IPS-18c (cell line): ENCODE measurements at regions not wholly inside any gene's neighbourhood (a gene's known extent, or its start where the extent isn't known, plus 50 kb on each side); places are given as distances from the start of the nearest gene placed in this dataset.
"Not testable (repeated sequence)": the region's sequence is repeated elsewhere in the genome, so short reads cannot be mapped to it uniquely, and the experiment has no call there.

Experiments used
- H3K4me3 ChIP-seq: 2 replicates; pipeline ENCODE4 v1.7.0; 2013; ENCODE audit warnings: low read depth, mild to moderate bottlenecking, low read length, moderate library complexity; ENCODE audit not compliant: insufficient read depth
- H3K9me3 ChIP-seq: one replicate; pipeline ENCODE4 v1.6.1; 2013; ENCODE audit warnings: mild to moderate bottlenecking, low read length, moderate library complexity; ENCODE audit not compliant: control insufficient read depth, insufficient read depth

- no peaks in the 10 kb centered on the region for H3K9me3 ChIP-seq
- no peak overlapping the region for H3K4me3 ChIP-seq
Measured at GRCh38 chr22:27581688-27582087, 219.9 kb downstream of the MN1 start.

GRCh38 chr22:27583856-27584255, 217.7 kb downstream of the MN1 start:
- H3K4me3 ChIP-seq: no peak overlapping the region
- no peaks in the 10 kb centered on the region for H3K9me3 ChIP-seq

DNA sequence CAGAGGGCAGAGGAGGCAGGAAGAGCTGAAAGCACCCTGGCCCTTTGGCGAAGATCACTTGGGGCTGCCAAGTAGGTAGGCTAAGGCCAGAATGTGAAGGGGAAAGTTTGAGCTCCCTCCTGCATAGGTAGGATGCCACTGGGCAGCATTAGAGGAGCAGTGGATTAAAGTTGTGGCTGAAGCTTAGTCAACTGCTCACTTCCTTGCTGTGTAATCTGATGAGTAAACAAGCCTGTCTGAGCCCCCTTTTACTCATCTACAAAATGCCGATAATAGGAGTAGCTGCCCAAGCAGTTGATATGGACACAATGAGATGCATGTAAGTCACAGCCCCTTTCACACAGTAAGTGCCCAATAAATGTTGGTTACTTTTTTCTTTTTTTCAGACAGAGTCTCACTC, 216.4 kb downstream of the MN1 start:
- peaks cover 2% of the 10 kb centered on the region for H3K9me3 ChIP-seq

GRCh38 chr22:27588268-27588667, 213.3 kb downstream of the MN1 start:
- peaks cover 2% of the 10 kb centered on the region for H3K9me3 ChIP-seq
- no peak overlapping the region for H3K4me3 ChIP-seq

More for the DNA sequence above, 216.4 kb downstream of the MN1 start:
- H3K4me3 ChIP-seq: no peak overlapping the region

DNA sequence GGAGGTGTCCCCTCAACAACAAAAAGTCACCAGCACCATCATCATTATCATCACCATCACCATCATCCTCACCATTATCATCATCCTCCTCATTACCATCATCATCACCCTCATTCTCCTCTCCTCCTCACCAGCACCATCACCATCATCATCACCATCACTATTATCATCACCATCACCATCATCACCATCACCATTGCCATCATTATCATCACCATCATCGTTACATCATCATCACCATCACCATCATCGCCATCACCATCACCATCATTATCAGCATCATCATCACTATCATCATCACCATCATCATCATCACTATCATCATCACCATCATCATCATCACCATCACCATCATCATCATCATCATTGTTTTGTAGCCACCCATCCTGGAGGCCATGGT, 212.6 kb downstream of the MN1 start:
- no peak overlapping the region for H3K4me3 ChIP-seq
- peaks cover 2% of the 10 kb centered on the region for H3K9me3 ChIP-seq

GRCh38 chr22:27591060-27591459, 210.5 kb downstream of the MN1 start:
- Histone ChIP-seq H3K4me3 (no peak overlapping the region), H3K9me3 (peaks cover 2% of the 10 kb centered on the region)

DNA sequence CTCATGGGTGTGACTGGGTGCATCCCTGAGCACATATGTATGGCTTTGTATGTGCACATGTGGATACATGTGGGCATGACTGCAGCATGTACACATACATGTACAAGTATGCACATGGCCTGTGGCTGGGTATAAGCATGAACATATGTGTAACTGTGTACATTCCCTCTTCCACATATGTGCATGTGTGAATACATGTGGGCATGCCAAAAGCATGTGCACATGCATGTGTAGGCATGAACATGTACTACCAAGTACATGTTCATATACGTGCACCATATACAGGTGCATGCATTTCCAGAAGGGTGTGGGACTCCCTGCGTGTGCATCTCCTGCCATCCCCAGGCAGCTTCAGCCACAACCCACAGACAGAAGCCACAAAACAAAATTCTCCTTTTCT, 208.2 kb downstream of the MN1 start:
- H3K4me3 ChIP-seq: no peak overlapping the region
- peaks cover 2% of the 10 kb centered on the region for H3K9me3 ChIP-seq

- no peak overlapping the region for H3K4me3 ChIP-seq
- H3K9me3 ChIP-seq: peaks cover 2% of the 10 kb centered on the region
Measured at GRCh38 chr22:27594020-27594419, 207.5 kb downstream of the MN1 start.

- H3K9me3 ChIP-seq: no peaks in the 10 kb centered on the region
Measured at GRCh38 chr22:27594474-27595134, 207.0 kb downstream of the MN1 start.

GRCh38 chr22:27596133-27596870, 205.3 kb downstream of the MN1 start:
- H3K4me3 ChIP-seq: no peak overlapping the region
- no peaks in the 10 kb centered on the region for H3K9me3 ChIP-seq

More at GRCh38 chr22:27594474-27595134, 207.0 kb downstream of the MN1 start:
- H3K4me3 ChIP-seq: no peak overlapping the region

DNA sequence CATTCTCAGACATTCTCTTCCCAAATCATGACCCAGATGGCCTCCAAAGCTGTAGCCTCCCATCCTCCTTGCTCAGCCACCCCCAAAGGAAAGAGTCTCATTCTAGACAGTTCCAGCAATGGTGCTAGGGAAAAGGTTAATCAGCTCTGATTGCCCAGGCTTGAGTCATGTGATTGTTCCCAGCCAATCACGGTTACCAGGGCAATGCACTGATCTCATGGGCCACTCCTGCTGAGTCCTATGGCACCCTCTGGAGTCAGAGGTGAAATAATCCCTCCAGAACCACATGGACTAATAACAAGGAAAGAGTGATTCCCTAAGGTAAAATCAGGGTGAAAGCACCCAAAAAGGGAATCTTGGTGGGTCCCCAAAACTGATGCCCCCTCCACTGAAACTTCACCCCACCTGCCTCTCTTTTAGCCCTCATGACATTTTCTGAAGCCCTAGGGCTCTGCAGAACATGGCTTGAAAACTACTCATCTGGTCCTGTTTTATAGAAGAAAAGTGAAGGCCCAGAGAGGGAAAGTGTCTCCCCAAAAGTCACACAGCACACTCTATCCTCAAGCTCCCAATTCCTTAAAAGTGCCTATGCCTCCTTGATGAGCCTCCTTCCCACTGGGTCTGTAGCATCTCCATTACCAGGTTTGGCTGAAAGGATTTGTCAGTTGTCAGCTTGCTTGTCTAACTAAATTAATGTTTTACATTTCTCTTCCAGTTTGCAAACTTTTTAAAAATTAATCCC, 203.7 kb downstream of the MN1 start:
- Histone ChIP-seq H3K9me3 (no peaks in the 10 kb centered on the region), H3K4me3 (no peak overlapping the region)

DNA sequence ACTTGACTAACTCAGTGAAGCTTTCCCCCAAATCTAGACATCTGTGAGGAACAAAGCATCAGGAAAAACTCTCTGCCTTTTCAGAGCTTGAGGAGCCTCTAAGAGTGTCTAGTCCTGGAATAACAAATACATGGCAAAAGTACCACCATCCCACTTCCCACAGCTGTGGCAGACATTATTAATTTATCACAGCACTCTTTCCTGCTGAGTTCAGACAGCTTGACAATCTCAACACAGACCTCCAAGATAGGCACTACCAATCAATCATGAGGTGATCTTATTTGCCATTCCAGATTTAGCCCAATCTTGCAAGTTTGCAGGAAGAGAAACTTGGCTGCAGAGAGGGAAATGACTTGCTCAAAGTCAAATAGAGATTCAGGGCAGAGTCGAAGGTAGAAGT, 202.8 kb downstream of the MN1 start:
- no peaks in the 10 kb centered on the region for H3K9me3 ChIP-seq
- no peak overlapping the region for H3K4me3 ChIP-seq

- Histone ChIP-seq H3K4me3 (no peak overlapping the region), H3K9me3 (no peaks in the 10 kb centered on the region)
Measured at GRCh38 chr22:27601195-27601594, 200.4 kb downstream of the MN1 start.

DNA sequence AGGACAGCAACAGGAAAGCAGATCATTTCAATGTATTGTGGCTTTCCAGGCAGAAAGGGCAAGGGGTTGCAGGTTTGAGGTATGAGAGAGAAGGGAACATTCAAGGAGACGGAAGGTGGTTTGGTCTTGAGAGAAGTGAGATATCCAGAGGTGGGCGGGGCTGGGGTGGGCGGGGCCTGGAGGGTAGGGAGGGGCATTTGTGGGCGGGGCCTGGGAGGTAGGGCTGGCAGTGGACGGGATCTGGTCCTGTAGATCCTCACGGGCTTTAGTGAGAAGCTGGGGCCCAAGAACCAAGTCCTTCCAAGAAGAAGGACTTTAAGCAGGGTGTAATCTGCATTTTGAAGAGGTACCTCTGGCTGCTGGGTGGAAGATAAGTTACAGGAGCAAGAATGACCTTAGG, 199.2 kb downstream of the MN1 start:
- H3K9me3 ChIP-seq: no peaks in the 10 kb centered on the region
- H3K4me3 ChIP-seq: no peak overlapping the region

DNA sequence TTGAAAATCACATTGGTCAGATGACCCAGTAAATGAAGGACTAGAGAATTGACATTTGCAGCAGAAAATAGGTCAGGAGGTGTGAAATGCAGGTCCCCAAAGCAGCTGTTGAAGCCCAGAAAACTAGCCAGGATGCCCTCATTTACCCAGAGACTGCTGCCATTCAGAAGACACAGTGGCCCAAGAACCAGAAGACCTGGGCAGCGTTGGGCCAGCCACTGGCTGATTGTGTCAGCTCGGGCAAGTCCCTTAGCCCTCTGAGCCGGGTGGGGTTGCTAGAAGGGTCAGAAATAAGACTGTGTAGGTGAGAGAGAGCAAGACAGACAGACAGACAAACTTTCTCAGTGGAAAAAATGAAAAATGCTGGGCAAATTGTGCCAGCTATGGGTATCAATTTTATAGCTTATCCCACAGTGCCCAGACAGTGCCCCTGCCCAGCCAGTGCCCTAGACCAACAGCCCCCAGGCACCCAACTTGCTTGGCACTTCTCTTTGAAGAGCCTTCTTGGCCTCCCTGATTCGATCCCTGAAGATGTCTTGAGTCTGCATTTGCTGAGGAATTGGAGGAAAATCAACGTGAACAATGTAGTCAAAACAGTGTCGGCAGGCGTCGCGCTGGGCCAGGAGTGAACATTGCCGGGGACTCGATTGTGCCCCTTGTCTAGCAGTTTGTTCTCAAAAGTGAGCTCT, 198.3 kb downstream of the MN1 start:
- H3K9me3 ChIP-seq: no peaks in the 10 kb centered on the region
- H3K4me3 ChIP-seq: no peak overlapping the region

GRCh38 chr22:27603800-27604144, 197.8 kb downstream of the MN1 start:
- no peak overlapping the region for H3K4me3 ChIP-seq
- H3K9me3 ChIP-seq: no peaks in the 10 kb centered on the region

DNA sequence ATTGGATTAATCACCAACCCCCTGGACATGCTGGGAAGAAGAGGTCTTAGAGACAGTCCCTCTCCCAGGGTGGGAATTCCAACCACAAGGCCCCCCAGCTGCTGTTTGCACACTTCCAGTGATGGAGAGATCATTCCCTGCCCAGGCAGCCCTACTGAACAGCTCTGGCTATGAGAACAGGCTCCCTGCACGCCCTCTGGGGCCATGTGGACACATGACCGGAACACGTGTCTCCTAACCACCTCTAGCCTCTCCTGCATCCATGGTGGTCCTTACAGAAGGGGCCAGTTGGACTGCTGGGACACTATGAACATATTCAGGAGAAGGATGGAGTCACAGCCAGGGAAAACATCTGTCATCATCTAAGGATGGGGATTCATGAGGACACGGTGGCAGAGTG, 196.2 kb downstream of the MN1 start:
- H3K4me3 ChIP-seq: no peak overlapping the region
- H3K9me3 ChIP-seq: no peaks in the 10 kb centered on the region

- not testable (repeated sequence) for H3K9me3 ChIP-seq, H3K4me3 ChIP-seq
Measured at GRCh38 chr22:27607750-27608149, 193.8 kb downstream of the MN1 start.
